COLO668 (cell line): ENCODE measurements at regions not wholly inside any gene's neighbourhood (a gene's known extent, or its start where the extent isn't known, plus 50 kb on each side); places are given as distances from the start of the nearest gene placed in this dataset.

Experiments used
- DNase-seq: peaks from one replicate; lab custom pipeline; 2025; ENCODE audit not compliant: unreplicated experiment; lab: John Stamatoyannopoulos, UW

DNA sequence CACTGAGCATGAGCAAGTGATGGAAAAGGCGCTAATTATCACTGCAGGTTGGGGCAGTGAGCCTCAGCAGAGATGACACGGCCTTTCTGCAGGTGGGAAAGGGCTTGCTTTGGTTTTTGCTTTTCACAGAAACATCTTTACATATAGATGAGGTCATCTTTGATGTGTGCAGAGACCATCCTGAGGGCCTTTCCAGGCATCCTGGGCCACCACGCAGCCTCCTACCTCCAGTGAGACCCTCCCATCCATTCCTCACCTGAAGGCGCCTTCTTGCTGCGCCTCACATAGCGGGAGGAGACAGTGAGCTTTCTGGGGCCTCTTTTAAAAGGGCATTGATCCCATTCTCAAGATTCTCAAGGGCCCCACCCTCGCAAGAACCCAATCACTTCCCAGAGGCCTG lies 235.3 kb upstream of the RAB6C start:
- no peak for DNase-seq

DNA sequence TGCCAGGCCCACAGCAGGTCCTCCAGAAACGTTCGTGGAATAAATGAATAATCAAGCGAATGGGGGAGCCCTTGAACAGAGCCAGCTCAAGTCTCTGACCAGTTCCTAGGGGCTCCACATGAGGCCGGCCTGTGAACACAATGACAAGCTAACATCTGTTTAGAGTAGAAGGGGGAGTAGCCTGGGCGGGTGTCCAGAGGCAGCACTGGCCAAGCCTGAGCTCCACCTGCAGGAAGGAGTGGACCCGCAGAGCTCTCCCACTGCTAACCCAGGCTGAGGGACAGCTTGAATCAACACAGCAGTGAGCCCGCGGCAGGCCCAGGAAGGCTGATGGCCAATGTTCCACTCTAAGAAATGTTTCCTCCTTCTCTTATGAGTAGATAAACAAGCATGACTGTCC lies 234.8 kb upstream of the RAB6C start:
- DNase-seq: no peak

DNA sequence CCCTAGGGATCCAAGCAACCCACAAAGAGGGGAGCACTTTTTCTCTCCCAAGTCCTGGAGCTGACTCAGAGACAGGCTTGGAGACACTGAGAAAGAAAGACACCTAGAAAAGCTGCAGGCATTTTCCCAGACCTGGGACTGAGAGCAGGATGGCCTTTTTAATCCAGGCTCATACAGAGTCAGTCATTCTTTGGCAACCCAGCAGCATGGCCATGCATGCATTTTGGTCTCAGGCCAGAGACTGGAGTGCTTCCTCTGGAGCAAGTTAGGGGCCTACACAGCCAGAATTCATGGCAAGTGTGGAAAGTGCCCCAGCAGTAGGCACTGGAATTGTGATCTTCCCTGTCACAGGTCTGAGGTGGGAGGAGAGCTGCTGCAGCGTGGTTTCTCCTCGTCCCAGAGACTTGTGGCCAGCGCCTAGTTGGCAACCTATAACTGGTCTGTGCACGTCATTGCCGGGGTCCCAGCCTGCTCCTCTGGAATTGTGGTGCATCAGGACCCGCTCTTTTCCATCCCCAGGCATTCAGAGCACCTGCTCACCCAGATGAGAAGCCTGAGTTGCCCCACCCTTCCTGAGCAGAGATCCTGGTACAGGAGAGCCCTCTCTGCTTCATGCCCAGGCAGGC lies 231.9 kb upstream of the RAB6C start:
- no peak for DNase-seq

DNA sequence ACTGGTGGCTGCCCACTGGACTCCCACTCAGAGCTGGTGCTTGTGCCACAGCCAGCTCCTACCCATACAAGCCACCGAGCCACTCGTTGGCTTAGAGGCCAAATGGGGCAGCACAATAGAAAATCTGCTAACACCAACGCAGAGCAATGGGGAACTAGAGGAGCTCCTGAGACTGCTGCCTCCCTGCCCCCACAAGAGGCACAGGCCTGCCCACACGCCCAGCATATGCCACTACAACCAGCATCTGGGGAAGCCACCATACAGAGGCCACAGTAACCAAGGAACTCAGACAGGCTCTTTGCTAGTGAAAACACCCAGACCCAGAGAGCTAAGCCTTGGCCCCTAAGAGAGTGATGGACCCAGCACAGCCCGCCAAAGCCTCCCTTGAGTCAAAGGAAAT lies 231.2 kb upstream of the RAB6C start:
- no peak for DNase-seq

DNA sequence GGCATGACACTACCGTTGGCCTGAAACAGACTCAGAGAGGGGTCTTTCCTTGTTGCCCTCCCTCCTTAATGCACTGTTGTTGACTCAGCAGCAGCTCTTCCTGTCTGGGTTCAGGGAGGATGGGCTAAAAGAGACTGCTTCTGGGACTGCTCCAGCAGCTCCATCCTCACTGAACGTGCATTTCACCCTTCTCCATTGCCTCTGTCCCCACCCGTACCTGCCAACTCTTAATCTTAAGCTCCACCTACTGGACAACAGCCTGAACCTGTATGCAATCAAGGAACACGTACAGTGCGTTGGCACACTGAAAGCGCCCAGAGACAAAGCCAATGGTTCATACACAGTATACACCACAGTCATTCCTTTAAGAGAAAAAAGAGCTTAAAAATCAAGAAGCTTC lies 230.8 kb upstream of the RAB6C start:
- no peak for DNase-seq

DNA sequence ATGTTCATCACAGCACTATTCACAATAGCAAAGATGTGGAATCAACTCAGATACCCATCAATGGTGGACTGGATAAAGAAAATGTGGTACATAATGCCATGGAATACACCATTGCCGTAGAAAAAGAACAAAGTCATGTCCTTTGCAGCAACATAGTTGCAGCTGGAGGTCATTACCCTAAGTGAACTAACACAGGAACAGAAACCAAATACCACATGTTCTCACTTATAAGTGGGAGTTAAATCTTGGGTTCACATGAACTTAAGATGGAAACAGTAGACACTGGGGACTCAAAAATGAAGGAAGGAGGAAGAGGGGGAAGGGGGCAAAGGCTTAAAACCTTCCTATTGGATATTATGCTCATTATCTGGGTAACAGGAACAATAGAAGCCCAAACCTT lies 228.1 kb upstream of the RAB6C start:
- no peak for DNase-seq

DNA sequence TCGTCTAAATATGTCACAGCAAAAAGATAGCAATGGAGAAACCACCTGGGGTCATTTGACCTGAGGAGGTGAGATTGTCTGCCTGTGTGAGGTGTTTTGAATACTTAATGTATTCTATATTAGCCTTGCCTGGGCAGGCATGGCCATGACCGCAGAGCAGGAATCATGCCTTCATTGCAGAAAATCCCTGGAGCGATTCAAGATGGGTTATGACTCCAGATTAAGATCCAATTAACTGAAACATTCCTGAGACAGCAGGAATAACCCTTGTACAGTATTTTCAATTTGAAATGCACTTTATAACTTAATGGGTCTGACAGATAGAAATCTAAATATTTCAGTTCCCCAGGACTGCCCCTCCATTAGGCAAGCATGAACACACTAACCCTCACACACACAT lies 227.3 kb upstream of the RAB6C start:
- no peak for DNase-seq

DNA sequence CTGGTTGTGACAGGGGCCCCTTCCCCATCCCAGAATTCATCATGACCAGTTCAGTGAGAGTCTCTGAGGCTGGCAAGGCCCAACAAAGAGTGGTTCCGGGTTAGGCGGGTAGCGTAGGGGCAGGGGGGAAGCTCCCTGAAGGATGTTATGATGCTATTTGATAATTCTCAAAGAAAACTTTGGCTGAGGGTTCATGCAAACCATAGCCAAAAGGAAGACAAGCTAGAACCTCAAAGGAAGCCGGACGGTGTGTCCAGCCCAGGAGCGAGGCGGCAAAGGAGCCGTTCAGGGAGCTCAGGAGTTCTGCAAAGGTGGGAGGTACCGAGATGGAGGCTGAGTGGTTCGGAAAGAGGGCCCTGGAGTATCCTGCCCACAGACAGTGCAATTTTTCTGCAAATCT lies 226.8 kb upstream of the RAB6C start:
- DNase-seq: no peak

DNA sequence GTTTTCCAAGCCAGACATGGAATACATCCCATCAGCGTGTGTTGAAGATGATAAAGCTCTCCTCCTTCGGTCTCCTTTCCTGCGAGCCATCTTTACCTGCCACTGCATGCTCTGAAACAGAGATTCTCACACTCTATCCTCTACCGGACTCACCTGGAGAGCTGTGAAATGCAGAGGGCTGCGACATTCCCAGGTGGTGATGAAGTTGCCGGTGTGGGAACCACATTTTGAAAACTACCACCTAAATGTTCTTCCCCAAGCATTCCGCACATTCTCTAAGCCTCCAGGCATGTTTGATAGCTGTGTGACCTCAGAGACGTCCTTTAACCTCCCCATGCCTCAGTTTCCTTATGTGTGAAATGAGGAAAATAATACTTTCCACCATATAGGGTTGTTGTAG lies 226.2 kb upstream of the RAB6C start:
- DNase-seq: no peak

DNA sequence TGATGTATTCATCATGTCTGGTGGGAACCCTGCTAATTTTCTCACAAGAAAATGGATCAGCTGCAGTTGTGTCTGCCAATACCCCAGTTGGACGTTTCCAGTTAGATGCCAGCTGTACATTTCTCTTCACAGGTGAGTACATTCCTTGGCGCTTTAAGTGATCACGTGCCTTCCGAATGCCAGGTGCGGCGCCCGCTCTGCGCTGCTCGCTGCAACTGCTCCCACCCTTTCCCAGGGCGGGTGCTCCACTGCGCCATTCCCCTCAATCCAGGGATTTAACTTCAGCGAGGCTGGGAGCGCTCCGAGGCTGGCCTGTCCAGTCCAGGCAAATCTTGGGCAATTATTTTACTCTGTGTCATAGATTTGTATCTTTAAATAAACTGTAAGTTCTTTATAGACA lies 225.0 kb upstream of the RAB6C start:
- DNase-seq: no peak

DNA sequence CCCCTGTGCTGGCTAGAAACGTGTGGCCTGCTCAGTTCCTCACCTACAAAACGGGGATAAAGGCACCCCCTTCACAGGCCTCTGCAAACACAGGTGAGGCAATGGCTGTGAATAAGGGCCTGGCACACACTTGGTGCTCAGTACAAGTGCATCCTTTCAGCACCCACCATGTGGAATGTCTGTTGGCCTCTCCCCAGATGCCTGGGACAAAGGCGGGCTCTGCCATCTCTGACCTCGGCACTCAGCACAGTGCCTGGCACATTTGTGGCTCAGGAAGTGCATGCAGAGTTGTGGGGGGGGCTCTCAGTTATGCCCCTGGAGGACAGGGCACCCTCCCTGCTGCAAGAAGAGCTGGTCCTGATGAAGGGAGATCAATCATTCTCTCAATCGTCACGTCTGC lies 224.6 kb upstream of the RAB6C start:
- no peak for DNase-seq

DNA sequence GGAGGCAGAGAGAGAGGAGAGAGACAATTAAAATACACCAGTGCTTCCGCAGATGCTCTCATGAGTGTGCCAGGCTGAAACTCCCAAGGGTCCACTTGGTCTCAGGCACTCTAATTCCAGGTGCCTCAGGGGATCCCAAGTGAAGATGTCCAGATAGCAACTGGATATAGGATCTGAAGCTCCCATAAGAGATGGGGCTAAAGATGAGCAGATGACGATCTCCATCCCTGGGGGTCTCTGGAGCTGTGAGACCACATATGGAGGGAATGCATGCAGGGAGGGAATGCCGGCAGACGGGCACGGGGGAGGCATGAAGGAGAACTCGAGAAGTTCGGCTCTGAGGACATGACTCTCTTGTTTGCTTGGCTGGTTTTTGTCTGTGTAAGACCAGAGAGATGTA lies 223.7 kb upstream of the RAB6C start:
- no peak for DNase-seq

DNA sequence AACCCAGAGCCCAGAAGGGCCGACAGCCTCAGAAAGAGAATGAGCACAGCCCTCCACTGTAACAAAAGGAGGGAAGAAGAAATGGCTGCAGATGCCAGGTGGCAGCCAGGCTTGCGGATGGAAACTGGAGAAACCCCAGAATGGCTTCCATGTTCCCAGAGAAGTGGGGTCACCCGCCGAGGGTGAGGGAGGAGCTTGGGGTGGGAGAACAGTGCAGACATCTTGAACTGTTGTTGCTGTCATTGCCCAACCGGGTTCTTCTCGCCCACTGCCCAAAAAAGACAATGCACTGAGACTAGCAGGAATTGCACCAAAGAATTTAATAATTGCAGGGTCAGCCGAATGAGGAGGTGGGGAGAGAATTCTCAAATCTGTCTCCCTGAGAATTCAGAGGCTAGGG lies 223.2 kb upstream of the RAB6C start:
- no peak for DNase-seq

DNA sequence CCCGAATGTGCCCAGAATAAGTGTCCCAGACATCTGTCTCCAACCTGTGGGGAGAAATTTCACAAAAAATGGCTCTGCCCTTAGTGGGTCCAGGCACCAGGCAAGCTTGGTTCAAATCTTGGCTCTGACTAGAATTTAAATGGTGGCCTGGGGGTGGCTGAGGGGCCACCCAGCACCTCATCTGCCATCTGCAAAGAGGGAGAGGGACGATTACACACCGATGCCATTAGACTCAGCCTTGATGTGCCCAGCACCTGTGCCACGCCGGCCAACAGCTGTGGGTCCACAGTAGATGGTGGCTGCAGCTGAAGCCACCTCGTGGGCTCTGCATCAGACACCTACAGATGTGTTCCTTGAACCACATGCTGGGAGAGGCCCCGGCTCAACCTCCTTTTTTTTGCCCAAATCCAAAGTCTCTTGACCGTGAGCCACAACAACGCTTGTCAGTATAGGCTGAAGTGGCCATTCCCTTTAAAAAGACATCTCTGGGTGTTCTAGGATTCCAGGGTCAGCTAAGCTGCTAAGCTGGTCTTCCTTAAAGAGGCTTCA lies 222.0 kb upstream of the RAB6C start:
- no peak for DNase-seq

DNA sequence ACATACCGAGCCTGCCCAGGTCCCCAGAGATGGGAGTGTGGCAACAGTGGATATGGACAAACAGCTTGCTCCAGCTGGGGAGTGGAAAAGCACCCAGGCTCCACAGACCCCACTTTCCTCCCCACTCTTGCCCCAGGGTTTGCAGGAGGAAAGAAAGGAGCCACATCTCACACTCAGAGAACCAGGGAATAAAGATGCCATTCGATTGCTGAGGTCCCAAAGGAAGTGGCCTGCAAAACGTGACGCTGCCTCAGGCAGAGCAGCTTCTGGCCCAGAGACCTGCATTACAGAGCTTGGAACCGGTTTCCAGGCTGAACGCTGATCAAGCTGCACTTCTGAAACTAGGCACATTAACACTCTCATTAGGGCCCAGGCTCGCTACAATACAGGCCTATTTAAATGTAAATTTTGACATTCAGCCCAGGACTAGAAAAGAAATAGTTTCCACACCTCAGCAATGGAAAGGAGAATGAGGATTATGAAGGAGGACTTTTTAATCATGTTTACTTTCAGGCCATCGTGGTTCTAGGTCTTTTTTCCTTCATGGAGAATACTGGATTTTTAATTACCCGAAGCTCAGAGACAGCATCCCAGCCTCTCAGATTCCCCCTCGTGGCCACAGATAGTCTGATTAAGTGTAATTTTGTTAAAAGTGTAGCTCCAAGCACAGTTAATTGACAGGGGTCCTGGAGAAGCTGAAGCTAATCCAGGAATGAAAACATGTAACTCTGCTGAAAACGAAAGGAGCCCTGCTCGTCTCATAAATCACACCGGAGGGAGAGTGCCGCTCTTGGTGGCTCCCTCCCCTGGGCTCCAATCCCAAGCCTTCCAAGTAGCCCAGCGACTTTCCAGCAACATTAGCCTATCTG lies 221.3 kb upstream of the RAB6C start:
- DNase-seq: no peak

DNA sequence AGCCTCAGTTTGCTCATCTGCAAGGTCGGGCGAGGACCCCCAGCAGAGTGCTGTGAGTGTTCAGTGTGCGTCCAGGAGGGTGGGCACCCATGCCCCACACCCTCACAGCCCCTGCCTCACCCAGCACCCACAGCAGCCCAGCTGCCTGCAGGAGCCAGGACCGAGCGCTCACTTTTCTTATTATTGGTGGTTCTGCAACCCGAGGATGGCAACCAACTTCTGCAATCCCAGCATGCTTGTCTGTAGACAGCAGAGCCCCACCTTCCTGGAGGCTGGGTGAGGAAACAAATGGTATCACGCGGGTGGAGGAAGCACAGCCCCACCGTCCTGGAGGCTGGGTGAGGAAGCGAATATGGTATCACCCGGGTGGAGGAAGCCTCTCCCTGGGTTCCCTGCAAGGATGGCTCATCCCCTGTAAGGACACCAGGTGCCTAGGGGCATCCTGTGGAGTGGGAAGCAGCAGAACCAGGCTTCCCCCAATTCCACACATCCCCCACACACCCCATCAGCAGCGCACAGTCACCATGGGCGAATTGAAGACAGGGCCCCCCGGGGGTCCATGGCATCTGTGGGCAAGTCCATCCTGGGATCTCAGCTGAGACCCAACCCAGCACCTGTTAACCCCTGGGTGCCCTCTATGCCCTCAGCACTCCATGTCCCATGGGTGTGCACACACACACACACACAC lies 220.5 kb upstream of the RAB6C start:
- DNase-seq: no peak

DNA sequence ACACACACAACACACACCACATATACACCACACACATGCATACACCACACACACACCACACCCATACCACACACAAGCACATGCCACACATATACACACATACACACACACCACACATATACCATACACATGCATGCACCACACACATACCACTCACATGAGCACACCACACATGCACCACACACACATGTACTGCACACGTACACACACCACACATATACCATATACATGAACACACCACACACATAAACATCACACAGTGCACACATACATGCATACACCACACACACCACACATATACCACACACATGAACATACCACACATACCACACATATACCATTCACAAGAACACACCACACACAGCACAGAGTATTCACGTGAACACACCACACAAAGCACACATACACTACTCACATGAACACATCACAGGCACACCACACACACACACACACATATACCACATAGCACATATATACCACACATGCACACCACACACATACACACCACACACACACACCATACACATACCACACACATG lies 219.9 kb upstream of the RAB6C start:
- no peak for DNase-seq

DNA sequence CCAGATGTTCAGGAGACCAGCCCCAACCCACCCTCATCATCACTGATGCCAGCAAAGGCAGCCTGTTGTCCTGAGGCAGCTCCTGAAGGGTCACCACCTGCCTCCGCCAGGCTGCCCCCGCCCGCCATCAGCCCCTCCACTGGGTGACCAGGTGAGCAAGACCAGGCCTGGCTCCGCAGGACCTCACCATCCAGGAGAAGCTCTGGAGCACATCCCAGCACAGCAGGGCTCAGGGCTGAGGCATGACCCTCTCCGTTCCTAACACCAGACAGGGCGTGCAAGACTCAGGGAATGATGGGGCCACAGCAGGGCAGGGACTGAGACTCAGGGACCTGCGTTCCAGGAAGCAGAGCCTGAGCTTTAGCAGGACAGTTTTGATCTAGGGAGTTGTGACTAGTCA lies 218.8 kb upstream of the RAB6C start:
- no peak for DNase-seq

DNA sequence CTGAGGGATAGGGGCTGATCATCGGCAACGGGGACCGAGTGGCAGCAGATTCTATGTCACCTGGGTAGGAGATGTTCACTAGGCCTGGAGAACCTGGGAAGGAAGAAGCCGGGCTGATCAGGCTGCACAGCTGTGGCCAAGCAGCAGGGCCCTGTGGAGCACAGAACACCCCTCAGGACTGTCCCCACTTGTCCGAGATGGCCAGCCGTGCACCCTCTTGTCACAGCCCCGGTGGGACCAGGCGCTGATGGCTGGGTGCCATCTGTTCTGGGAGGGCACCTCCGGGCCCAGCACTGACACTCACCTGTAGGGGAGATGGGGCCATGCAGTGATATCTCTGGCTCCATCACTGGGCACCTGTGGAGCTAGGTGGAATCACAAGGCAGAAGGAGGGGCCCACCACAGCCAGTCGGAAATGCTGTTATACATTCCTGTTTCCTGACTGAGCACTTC lies 217.9 kb upstream of the RAB6C start:
- no peak for DNase-seq

DNA sequence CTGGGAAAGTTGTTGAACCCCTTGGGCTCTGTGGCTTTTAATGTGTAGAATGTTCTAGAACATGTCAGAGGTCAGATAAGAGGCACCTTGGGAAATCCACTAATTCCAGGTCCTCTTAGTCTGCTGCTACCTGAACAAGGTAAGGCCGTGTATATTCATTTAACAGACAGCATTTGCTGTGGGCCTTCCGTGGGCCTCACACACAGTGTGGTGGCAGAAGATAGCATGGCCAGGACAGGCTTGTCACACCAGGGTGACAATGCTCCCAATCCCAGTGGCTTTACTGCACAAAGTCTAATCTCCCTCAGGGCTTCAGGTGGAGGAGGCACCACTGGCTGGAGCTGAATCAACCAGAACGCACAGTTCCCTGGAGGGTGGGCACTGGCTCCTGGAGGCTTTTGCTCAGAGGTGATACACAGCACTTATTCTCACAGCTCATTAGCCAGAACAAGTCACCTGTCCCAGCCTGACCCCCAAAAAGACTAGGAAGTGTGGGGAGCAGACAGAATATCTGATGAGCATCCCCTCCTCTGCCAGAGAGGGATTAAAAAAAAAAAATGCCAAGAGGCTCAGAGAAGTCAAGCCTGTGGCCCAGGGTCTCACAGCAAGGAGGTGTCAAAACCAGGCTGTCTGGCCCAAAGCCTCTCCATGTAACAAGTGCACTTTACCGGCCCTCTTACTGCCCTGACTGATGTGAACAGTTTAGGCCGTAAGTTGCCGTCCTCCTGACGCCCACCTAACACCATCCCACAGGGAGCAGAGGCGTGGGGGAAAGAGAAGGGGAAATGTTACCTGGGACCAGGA lies 216.9 kb upstream of the RAB6C start:
- DNase-seq: no peak
